Adrenal gland (tissue), 9 donors: ENCODE measurements at regions not wholly inside any gene's neighbourhood (a gene's known extent, or its start where the extent isn't known, plus 50 kb on each side); places are given as distances from the start of the nearest gene placed in this dataset.

Experiments
- DNase-seq, 7 donors: peaks; one replicate each; pipeline ENCODE4 v3.0.0-alpha.2; 2019 to 2020
- H3K27ac ChIP-seq, 5 donors: fragments of 200-600 bp; sonication (generic) in 4 of 5; 1 replicate in 3 of 5; 2 replicates in 2 of 5; pipeline versions ENCODE4 v1.5.1 to v1.8.0; 2016 to 2020; ENCODE audit warnings: mild to moderate bottlenecking in 1 of 5
- H3K27me3 ChIP-seq: fragments of 200-600 bp; 2 replicates; pipeline ENCODE4 v1.8.0; 2021
- H3K36me3 ChIP-seq, 2 donors: fragments of 200-600 bp; replicated peaks in 1 of 2; 1 replicate in 1 of 2; 2 replicates in 1 of 2; pipeline versions ENCODE4 v1.5.1 to v1.8.0; 2018 to 2022
- H3K4me1 ChIP-seq, 2 donors: fragments of 200-600 bp; replicated peaks in 1 of 2; 1 replicate in 1 of 2; 2 replicates in 1 of 2; pipeline versions ENCODE4 v1.5.1 to v1.8.0; 2018 to 2021
- H3K4me3 ChIP-seq, 4 donors: fragments of 200-600 bp; sonication (generic) in 3 of 4; one replicate each; pipeline ENCODE4 v1.5.1; 2016 to 2018
- H3K9me3 ChIP-seq, 3 donors: fragments of 200-600 bp; sonication (generic) in 1 of 3; replicated peaks in 1 of 3; 1 replicate in 2 of 3; 2 replicates in 1 of 3; pipeline versions ENCODE4 v1.5.1 to v1.8.0; 2016 to 2021
- CTCF ChIP-seq, 6 experiments: fragments of 450-650 bp in 4 of 6; fragments of 200-600 bp in 2 of 6; sonication (generic) in 1 of 6; IDR thresholded peaks; 1 replicate in 5 of 6; 2 replicates in 1 of 6; pipeline versions ENCODE4 v1.5.1 to v1.8.0; 2016 to 2021; ENCODE audit warnings: antibody characterized with exemption in 6 of 6, mild to moderate bottlenecking in 2 of 6, moderate library complexity in 1 of 6
- POLR2A ChIP-seq, 2 donors: fragments of 450-650 bp; IDR thresholded peaks; one replicate each; pipeline ENCODE4 v1.6.1; 2017; ENCODE audit warnings: antibody characterized with exemption in 2 of 2, mild to moderate bottlenecking in 2 of 2, moderate library complexity in 1 of 2
- WGBS, 4 donors: extraction: QIAGEN DNeasy Blood & Tissue Kit in 2 of 4; methylation state at CpG; one replicate each; pipeline versions ENCODE4 v1.1.5 to v1.1.7; 2013 to 2017; 5-methylcytosine and 5-hydroxymethylcytosine counted together
- intact Hi-C, 2 donors: fragments of 100-400 bp; cut with DNase I; formaldehyde crosslinking; loops; one replicate each; pipeline versions ENCODE4 v1.14.1 to v1.15.0; 2022 to 2023
- donor health status: healthy with polysubstance abuse.
- donor health status: Bipolar disorder and iron deficiency.
- donor health status: DM: yes; HTN: yes; CAD: no.
- donor health status: DM: no; HTN: no; CAD: no.
- donor health status: DM: no; HTN: no; CAD: no.

- H3K27me3 ChIP-seq = no peaks in the 10 kb centered on the region
- H3K36me3 ChIP-seq = no peaks in the 10 kb centered on the region
- no peak for DNase-seq
- no peak overlapping the region for H3K4me3 ChIP-seq
- WGBS, 4 donors = 66 to 76% (median 74%) methylated on average over 8 of the region's 8 CpGs
- intact Hi-C loops = no loop called here
- no peaks in the 10 kb centered on the region for H3K9me3 ChIP-seq
- no peak for TF ChIP-seq CTCF (IDR thresholded peaks at IDR 0.05)
- TF ChIP-seq POLR2A (IDR thresholded peaks at IDR 0.05) = no peak
- H3K27ac ChIP-seq = peak overlapping the region in 2 of 5 donors; percentile 10 to 21
- H3K4me1 ChIP-seq = no peaks in the 10 kb centered on the region
These were observed 107.8 kb downstream of the CYP26A1 start for GRCh38 chr10:93181271-93182048.

GRCh38 chr10:93182049-93182327, 108.3 kb downstream of the CYP26A1 start:
- no peaks in the 10 kb centered on the region for H3K36me3 ChIP-seq
- no peaks in the 10 kb centered on the region for H3K27me3 ChIP-seq
- no peak for TF ChIP-seq POLR2A (IDR thresholded peaks at IDR 0.05)
- TF ChIP-seq CTCF (IDR thresholded peaks at IDR 0.05) = no peak
- no peak overlapping the region for H3K27ac ChIP-seq
- no peak overlapping the region for H3K4me3 ChIP-seq
- no peak for DNase-seq
- H3K9me3 ChIP-seq = no peaks in the 10 kb centered on the region
- no peaks in the 10 kb centered on the region for H3K4me1 ChIP-seq
- intact Hi-C loops = no loop called here
- WGBS, 4 donors = 69 to 84% (median 83%) methylated on average over 4 of the region's 4 CpGs

- no peaks in the 10 kb centered on the region for H3K9me3 ChIP-seq
- H3K4me3 ChIP-seq = no peak overlapping the region
- DNase-seq = no peak
- H3K27ac ChIP-seq = no peak overlapping the region
- no peaks in the 10 kb centered on the region for H3K27me3 ChIP-seq
- intact Hi-C loops = no loop called here
- no peak for TF ChIP-seq CTCF (IDR thresholded peaks at IDR 0.05)
- no peak for TF ChIP-seq POLR2A (IDR thresholded peaks at IDR 0.05)
- no peaks in the 10 kb centered on the region for H3K4me1 ChIP-seq
- H3K36me3 ChIP-seq = no peaks in the 10 kb centered on the region
These were observed 109.1 kb downstream of the CYP26A1 start for GRCh38 chr10:93182790-93183189.

- no peak overlapping the region for H3K27ac ChIP-seq
- no peak for DNase-seq
- WGBS, 4 donors = 65 to 74% (median 71%) methylated on average over 2 of the region's 2 CpGs
- H3K27me3 ChIP-seq = no peaks in the 10 kb centered on the region
- peaks cover 0 to 5% of the 10 kb centered on the region in 2 donors for H3K4me1 ChIP-seq
- no peak overlapping the region for H3K4me3 ChIP-seq
- H3K36me3 ChIP-seq = no peaks in the 10 kb centered on the region
- intact Hi-C loops = no loop called here
- TF ChIP-seq POLR2A (IDR thresholded peaks at IDR 0.05) = no peak
- no peak for TF ChIP-seq CTCF (IDR thresholded peaks at IDR 0.05)
- no peaks in the 10 kb centered on the region for H3K9me3 ChIP-seq
These were observed 113.0 kb downstream of the CYP26A1 start for GRCh38 chr10:93186653-93187052.
